ELR (cell line): ENCODE measurements at regions not wholly inside any gene's neighbourhood (a gene's known extent, or its start where the extent isn't known, plus 50 kb on each side); places are given as distances from the start of the nearest gene placed in this dataset.

Experiments used
- DNase-seq: peaks from one replicate; pipeline ENCODE4 v3.0.0-alpha.2; 2015; ENCODE audit warnings: low read depth

GRCh38 chr6:25012657-25013056 is 76.9 kb upstream of the RIPOR2 start:
- DNase-seq, result peak; percentile 60

- no peak for DNase-seq
These were observed 77.5 kb upstream of the RIPOR2 start for GRCh38 chr6:25013246-25013645.

DNA sequence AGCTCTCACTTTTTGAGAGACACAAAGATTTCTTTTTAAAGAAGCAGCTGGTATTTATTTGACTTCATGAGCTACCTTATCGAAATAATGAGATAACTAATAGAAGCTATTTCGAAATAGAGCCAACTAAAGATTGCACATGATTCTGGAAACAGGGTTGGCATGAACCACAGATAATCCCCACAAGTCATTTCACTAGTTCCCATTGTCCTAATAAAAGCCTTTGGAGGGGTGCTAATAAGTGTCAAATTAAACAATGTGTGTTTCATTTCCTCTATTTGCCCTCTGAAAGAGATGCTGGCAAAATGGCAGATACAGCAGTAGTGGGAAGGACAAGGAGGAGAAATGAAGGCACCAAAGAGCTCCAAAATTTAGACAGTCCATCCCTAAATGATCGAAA is 78.6 kb upstream of the RIPOR2 start:
- no peak for DNase-seq

- DNase-seq, result no peak
These were observed 79.2 kb upstream of the RIPOR2 start for GRCh38 chr6:25014791-25015560.

DNA sequence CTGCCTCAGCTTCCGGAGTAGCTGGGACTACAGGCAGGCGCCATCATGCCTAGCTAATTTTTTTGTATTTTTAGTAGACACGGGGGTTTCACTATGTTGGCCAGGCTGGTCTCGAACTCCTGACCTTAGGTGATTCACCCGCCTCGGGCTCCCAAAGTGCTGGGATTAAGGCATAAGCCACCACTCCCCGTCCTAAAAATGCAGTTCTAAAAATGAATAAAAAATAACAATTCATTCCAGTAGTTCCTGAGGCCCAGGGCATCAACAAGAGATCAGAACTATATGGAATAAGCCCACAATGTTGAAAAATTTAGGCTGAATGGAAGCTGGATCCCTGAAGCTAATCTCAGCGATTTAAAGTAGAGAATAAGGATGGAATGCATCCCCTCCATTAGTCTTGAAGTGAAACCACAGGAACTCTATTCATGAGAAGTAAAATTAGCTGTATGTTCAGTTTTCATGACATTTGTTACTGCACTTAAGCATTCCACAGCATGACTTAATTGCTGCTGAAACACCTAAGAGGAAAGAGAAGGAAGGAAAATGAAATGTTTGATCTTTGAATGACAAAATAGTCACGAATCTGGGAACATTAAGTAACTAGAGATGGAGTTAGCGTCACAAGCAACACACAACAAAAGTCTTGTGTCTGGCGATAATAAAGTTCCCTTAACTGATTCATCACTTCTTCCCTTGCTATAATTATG is 80.4 kb upstream of the RIPOR2 start:
- DNase-seq, result no peak

GRCh38 chr6:25017486-25017885 is 81.7 kb upstream of the RIPOR2 start:
- DNase-seq, result no peak

- peak; percentile 48 for DNase-seq
These were observed 82.3 kb upstream of the RIPOR2 start for GRCh38 chr6:25017932-25018567.

DNA sequence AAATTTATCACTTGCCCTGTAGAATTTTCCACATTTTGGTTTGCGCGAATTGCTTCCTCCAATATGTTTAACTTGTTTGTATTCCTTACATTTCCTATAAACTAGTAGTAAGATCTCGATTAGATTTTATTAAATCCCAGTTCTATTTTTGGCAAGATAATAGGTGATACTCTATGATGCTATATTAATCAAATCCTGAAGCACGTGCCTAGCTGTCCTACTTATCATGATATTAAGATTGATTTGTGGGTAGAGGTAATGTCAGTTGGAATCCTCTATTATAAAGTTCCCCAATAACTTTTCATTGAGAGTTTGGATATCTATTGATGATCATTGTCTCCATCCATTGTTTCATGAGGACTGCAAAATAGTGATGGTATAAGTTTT is 82.8 kb upstream of the RIPOR2 start:
- no peak for DNase-seq

DNA sequence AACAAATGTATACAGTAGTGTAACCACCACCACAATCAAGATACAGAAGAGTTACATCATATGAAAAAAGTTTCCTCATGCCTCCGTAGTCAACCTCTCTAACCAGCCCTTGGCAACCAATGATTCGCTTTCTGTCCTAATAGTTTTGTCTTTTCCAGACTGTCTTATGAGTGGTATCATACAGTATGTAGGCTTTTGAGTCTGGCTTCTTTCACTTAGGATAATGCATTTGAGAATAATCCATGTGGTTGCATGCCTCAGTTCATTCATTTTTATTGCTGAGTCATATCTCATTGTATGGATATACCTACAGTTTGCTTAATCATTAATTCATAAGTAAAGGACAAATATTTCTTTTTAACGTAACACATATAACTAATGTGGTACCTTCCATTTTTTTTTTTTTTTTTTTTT is 86.4 kb upstream of the RIPOR2 start:
- no peak for DNase-seq

- DNase-seq, result no peak
These were observed 88.0 kb upstream of the RIPOR2 start for GRCh38 chr6:25023781-25024180.

DNA sequence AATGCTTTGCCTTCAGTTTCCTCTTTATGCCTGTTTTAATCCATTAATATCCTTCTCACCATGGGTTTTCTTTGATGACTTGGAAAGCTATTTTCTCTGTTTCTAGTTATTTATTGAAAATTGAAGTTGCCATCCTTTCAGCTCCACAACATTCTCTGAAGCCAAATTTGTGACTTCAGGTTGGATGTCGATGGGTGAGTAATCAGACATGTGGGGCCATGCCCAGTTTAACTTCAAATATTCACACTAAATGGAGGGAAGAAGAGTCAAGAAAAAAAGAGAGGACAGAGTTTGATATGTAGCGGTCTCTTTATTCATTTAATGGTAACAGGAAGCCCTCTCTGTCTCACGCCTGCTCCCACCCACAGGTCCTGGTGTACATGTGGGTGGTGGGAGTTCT is 89.1 kb upstream of the RIPOR2 start:
- DNase-seq, result no peak

GRCh38 chr6:25025248-25025918 is 89.6 kb upstream of the RIPOR2 start:
- no peak for DNase-seq

DNA sequence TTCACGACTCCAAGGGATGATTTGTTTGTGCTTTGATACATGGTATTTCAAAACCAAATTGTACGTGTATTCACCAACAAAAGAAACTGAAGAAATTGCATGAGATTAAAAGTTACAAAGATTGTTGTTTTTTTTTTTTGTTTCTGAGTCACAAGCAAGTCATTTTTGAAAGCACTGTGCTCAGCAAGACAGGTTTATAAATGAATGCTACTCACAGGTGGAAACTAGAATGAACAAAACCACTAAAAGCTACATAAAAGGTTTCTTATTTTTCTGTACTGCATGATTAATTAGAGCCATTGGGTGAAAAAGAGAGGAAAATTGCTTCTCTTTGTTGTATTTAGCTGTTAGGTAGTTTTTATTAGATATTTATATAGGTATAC is 90.2 kb upstream of the RIPOR2 start:
- no peak for DNase-seq

DNA sequence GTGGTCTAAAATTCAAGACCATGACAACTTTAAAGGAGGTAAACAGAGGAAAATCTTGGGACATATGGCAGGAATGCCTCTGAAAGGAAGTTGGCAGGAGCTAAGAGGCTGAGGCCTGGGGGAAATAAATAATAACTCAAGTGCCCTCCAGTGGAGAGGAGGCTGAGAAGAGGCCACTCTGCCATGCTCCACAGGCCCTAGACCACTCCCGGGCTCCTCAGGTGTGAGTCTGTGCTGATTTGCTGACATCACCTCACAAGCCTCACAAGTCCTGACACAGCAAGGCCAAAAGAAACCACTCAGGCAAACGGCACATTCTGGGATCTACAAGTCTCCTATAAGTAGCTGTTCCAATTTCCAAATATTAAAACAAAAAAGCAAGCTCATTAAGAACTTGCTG is 91.0 kb upstream of the RIPOR2 start:
- DNase-seq, result no peak

- no peak for DNase-seq
These were observed 91.6 kb upstream of the RIPOR2 start for GRCh38 chr6:25027221-25027916.

GRCh38 chr6:25028328-25028727 is 92.6 kb upstream of the RIPOR2 start:
- no peak for DNase-seq

- DNase-seq, result no peak
These were observed 97.2 kb upstream of the RIPOR2 start for GRCh38 chr6:25032934-25033333.

DNA sequence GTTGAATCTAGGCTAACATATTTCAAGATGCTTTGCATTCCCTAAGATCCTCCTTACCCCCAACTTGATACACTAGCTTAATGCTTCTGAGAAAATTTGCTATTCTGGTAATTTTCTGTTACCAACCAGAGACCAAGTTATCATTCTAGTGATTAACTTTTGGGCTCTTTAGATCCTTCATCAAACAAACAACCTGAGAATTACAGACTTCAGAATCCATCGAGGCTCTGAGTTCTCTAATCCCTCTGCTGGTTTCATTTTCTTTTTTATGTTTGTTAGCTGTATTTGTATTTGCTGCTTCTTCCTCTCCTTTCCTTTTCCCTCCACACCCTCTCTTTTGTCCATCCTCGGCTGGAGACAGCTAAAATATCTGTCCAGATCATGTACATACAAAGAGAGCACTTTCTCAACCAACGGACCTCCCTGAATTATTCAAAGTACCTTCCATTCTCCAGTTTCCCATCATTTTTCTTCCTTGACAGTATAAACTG is 98.7 kb upstream of the RIPOR2 start:
- no peak for DNase-seq

GRCh38 chr6:25035174-25035511 is 99.4 kb upstream of the RIPOR2 start:
- DNase-seq, result no peak

- peak; percentile 15 for DNase-seq
These were observed 100.0 kb upstream of the RIPOR2 start for GRCh38 chr6:25035512-25036435.

- no peak for DNase-seq
These were observed 100.7 kb upstream of the RIPOR2 start for GRCh38 chr6:25036461-25036860.
